Renal pelvis (tissue), 1 donor: ENCODE measurements at regions not wholly inside any gene's neighbourhood (a gene's known extent, or its start where the extent isn't known, plus 50 kb on each side); places are given as distances from the start of the nearest gene placed in this dataset.

Experiments used
- DNase-seq: peaks from one replicate; pipeline ENCODE4 v3.0.0-alpha.2; 2013

DNA sequence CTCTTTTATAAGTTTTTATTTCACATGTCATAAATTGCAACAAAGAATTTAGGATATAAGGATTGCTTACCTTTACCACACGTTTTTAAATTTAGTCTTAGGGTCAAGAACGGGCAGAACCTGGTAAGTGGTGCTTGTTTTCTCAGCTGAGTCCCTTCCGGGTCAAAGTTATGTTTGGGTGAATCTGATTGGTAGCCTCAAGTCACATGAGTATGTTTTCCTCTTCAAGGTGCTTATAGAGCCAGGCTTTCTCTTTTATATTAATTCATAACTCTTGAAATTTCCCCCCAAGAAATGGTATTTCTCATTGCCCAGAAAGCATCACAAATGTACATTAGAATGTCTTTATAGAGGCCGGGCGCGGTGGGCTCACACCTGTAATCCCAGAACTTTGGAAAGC lies 415.7 kb upstream of the ROBO2 start:
- DNase-seq = no peak

GRCh38 chr3:76627236-76627635 lies 412.7 kb upstream of the ROBO2 start:
- no peak for DNase-seq

DNA sequence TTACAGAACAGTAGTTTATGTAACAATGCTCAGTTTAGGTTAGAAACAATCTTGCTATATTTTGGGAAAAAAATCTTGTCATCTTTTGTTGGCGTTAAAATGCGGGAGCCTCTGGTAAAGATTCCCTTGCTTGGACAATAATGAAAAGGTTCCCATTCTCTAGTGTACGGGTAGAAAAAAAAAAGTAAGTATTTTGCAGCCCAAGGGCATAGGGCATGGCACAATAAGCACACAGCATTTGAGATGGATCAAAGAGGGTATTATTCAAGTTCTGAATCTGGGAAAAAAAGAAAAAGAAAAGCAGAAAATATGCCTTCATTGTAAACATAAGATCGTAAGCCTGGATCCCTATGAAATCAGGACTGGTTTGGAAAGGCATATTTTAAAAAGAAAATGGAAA lies 408.6 kb upstream of the ROBO2 start:
- no peak for DNase-seq

DNA sequence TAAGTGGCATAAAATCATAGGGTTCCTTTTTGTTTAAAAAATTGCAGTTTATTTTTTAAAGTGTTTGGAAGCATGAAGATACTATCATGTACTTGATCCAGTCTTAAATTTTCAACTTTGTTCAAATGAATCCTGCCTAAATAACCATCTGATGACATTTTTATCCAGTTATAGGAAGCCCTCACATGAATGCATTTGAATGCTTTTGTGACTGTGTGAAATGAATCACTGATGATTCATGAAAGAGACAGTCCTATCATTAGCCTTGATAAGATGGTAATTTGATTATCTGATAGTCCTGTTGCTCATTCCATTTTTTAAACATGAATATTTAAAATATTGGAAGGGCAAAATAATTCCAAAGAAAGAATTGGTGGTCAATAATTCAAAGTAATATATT lies 401.9 kb upstream of the ROBO2 start:
- DNase-seq = no peak

- peak; percentile 31 for DNase-seq
Observed at GRCh38 chr3:76643623-76644304, 396.1 kb upstream of the ROBO2 start.

- no peak for DNase-seq
Observed at GRCh38 chr3:76644305-76644675, 395.6 kb upstream of the ROBO2 start.

DNA sequence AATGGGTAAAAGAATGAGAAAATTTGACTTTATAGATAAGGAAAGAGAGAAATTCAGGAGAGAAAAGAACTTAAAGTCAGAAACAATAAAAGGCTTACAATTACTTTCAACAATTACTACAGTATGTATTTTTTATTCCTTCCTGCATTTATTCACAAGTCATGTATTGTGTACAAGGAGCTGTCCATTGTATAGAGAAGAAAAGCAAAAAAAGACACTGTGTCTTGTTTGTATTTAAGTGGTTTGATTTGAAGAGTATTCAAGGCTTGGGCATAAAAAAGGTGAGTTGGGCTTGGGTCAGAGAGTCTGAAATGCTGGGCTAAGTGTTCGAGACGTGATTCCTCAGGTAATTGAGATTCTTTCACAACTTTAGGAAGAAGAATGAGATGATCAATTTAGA lies 394.2 kb upstream of the ROBO2 start:
- DNase-seq = no peak

DNA sequence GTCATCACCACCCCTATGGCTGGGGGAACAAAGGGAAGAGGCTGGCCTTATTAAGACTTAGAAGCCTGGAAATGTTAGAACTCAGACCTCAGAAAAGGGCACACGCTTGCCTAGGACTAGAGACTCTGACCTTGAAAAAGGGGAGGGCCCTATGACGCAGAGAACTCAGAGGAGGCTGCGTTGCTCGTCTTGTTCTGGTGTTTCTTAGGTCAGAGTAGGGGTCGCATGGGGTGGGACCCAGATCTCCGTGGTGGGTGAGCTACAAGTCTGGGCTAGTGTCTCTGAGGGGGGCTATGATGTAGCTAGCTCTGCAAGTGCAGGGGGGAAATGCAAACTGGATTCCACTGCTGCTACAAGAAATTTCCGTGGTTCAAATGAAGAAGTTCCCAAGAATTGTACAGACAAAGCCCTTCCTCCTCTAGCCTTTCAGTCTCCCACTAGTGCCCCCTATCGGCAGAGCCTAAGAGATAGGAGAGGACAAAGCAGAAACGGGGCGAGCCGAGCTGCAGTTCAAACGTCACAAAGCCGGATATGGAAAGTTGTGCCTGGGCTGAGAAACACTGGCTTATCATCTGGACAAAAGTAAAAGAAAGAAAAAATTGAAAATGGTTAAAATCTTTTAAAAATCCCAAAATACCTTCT lies 392.9 kb upstream of the ROBO2 start:
- no peak for DNase-seq

DNA sequence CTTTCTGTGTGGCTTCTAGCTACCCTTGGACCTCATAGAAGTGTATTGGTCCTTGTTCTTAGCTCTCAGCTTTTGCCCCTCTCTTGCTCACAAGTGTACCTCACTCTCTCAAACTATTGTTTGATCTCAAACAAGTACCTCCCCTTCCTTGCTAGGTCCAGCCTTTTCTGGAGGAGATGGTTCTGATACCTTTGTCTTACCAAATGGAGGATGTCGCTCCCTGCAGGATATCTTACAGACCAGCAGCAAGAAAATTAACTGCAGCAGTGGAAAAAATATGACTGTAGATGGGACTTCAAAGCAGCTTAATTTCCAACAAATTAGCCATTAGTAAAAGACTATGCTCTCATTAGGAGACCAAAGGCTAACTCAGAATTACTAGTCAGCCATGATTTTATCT lies 388.1 kb upstream of the ROBO2 start:
- DNase-seq = no peak

DNA sequence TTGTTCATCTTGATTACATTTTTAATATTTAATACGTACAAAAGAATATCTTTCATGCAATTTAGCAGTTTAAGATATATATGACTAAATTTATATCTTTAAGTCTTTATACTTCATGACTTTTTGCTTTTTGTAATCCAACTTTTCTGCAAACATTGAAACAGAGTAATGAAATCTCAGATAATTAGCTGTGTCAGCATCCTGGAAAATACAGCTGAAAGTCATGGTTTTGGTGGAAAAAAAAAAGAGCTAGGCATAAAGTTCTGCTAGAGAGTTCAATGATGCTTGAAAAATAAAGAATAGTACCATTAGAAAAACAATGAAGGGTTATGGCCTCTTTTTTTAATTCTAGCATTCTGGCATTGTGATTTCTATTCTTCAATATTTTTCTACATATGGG lies 387.4 kb upstream of the ROBO2 start:
- no peak for DNase-seq

GRCh38 chr3:76653640-76654251 lies 386.2 kb upstream of the ROBO2 start:
- no peak for DNase-seq

DNA sequence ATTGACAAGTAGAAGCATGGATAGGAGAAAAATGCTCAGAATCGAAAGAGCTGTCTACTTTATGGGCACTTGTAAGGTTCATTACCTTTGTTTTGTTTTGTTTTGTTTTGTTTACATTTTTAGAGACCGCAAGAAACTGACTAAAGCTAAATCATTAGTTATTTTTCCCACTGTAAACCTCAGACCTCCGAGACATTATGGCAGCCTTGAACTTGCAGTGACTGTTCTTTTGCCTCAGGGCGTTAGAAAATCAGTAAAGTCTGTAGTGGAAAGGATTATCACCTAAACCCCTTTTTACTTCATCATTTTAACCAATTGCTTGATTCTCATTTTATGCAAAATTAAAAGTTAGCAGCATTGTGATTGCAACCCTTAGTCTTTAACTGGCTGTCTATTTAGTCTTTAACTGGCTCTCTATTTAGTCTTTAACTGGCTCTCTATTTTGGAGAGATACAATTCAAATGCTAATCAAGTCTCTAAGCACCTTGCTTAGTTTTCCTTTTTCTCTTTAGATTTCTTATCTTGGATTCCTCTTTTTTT lies 383.3 kb upstream of the ROBO2 start:
- no peak for DNase-seq

- no peak for DNase-seq
Observed at GRCh38 chr3:76657909-76658308, 382.0 kb upstream of the ROBO2 start.

GRCh38 chr3:76661527-76662250 lies 378.2 kb upstream of the ROBO2 start:
- no peak for DNase-seq

DNA sequence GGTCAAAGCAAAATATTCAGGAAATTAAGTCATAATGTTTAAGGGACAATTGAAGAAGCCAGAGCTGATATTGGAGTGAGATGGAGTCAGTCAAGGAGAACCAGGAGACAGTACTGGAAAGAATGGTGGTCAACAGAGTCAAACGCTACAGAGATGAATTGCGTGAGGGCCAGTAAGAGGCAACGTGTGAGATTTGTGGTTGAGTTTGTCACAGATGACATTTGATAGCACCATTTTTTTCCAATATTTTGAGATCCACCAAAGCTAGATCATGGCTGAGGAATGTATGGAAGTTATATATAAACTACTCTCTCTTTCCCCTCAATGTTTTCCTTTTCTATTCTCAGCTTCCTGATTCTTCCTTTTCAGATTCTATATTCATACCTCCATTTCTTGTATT lies 375.1 kb upstream of the ROBO2 start:
- DNase-seq = no peak

- no peak for DNase-seq
Observed at GRCh38 chr3:76668653-76669052, 371.2 kb upstream of the ROBO2 start.

GRCh38 chr3:76669322-76669721 lies 370.6 kb upstream of the ROBO2 start:
- DNase-seq = no peak

DNA sequence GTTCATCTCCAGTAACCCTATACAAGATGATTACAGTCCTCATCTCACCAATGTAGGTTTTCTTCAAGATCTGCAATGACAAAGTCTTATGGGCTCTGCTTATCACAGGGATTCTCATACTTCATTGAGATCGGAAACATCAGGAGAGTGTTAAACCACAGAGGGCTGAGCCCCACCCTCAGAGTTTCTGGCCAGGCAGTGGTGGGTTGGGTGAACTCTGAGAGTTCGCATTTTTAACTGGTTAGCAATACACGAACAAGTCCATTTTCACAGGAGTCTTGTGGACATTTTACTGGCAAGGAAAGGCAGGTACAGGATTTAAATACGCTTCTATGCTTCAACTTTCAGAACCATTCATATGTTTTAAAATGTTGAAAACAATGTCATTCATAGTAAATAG lies 366.7 kb upstream of the ROBO2 start:
- DNase-seq = no peak

DNA sequence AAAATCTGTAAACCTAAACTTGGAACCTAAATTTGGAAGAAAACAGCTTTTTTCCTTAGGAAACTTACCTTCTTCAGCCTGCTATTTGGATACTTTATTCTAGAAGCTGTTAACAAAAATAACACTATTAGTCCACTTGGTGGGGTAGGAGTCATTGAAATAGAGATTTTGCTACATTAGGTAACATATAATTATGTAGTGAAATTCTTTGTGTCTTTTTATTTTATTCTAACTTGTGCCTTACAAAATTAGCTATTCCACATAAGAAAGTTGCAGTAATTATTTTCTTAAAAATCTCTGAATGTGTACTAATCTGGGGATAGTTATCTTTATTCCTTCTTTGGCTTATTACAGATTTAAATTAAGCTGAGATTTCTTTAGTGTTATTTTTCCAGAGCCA lies 360.4 kb upstream of the ROBO2 start:
- DNase-seq = no peak

DNA sequence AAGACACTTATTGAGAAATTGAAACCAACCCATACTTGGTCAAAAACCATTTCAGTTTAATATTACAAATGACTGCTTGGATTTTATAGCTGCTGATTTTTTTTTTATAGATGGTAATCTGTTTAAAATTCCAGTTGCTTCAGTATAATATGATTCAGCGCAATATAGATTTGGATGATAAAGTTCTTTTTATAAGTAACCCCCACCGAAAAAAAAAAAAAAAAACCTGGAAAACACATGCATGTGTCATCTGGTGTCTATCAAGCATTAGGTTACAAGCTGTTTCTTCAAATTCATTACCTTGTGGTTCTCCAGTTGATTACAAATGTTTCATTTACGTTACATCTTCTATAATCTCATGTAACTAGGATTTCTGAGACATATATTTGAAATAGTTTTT lies 356.6 kb upstream of the ROBO2 start:
- no peak for DNase-seq

DNA sequence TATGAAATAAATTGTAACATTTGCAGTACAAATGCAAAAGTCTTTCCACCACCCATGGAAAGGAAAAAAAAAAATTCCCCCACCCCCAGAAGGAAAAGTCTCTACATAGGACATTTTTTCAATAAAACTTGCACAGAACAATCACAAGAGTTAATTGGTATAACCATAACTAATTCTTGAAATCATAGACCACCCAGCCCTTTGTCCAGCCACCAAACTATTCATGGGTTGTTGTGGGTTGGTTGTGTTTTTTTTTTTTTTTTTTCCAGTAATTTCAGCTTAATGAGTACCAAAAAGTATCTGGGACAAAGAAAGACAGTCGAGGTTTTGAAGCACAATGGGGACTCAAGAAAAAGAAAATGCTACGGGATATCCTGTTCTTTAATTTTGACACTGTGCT lies 355.0 kb upstream of the ROBO2 start:
- no peak for DNase-seq

- no peak for DNase-seq
Observed at GRCh38 chr3:76685858-76686257, 354.0 kb upstream of the ROBO2 start.

- no peak for DNase-seq
Observed at GRCh38 chr3:76687019-76687418, 352.9 kb upstream of the ROBO2 start.
